H1 (cell line): ENCODE measurements at regions not wholly inside any gene's neighbourhood (a gene's known extent, or its start where the extent isn't known, plus 50 kb on each side); places are given as distances from the start of the nearest gene placed in this dataset.

ENCODE experiments used
- ATF2 ChIP-seq: IDR thresholded peaks from 2 replicates; pipeline ENCODE4 v1.6.1; 2012; ENCODE audit warnings: low read length, inconsistent platforms
- BACH1 ChIP-seq: IDR thresholded peaks from 2 replicates; pipeline ENCODE4 v1.6.1; 2012; ENCODE audit warnings: low read length, improper control_type of control experiment
- CHD1 ChIP-seq: IDR thresholded peaks from 2 replicates; pipeline ENCODE4 v1.6.1; 2012; ENCODE audit warnings: low read depth, low read length, improper control_type of control experiment
- CHD7 ChIP-seq: fragments of 300-600 bp; sonication (generic); IDR thresholded peaks from 2 replicates; pipeline ENCODE4 v1.7.1; 2012; ENCODE audit warnings: low read length, moderate library complexity, mild to moderate bottlenecking, inconsistent platforms; ENCODE audit not compliant: insufficient replicate concordance
- CTBP2 ChIP-seq: IDR thresholded peaks from 2 replicates; pipeline ENCODE4 v1.7.0; 2011; ENCODE audit warnings: borderline replicate concordance, mild to moderate bottlenecking, moderate library complexity, mixed read lengths, low read length; ENCODE audit not compliant: insufficient read depth, insufficient read length
- HDAC2 ChIP-seq, 2 experiments: fragments of 300-600 bp in 1 of 2; sonication (generic) in 1 of 2; IDR thresholded peaks; 2 replicates each; pipeline ENCODE4 v1.6.1; 2011 to 2012; ENCODE audit warnings: low read depth in 2 of 2, low read length in 2 of 2, mild to moderate bottlenecking in 2 of 2, moderate library complexity in 2 of 2, borderline replicate concordance in 1 of 2, inconsistent platforms in 1 of 2
- MAX ChIP-seq: IDR thresholded peaks from 2 replicates; pipeline ENCODE4 v1.6.1; 2012; ENCODE audit warnings: inconsistent platforms
- USF2 ChIP-seq: IDR thresholded peaks from 2 replicates; pipeline ENCODE4 v1.6.1; 2011; ENCODE audit warnings: low read length, improper control_type of control experiment

- TF ChIP-seq CHD7 (no peak), CTBP2 (no peak), ATF2 (no peak), HDAC2 (IDR thresholded peaks at IDR 0.05; ENCODE audit: borderline replicate concordance in 1 of 2, low read depth in 2 of 2, low read length in 2 of 2) (no peak), CHD1 (no peak), BACH1 (no peak), USF2 (no peak), MAX (no peak)
Measured at GRCh38 chr12:87246726-87247125, 782.5 kb downstream of the C12orf50 start (continued).
